HCT116 (cell line): ENCODE measurements at regions not wholly inside any gene's neighbourhood (a gene's known extent, or its start where the extent isn't known, plus 50 kb on each side); places are given as distances from the start of the nearest gene placed in this dataset.

Experiments
- ATAC-seq: fragments of 200-7000 bp; cut with Tn5 transposase; 2 replicates; pipeline ENCODE4 v1.9.1; 2020; ENCODE audit warnings: mild to moderate bottlenecking, moderate library complexity
- BruUV-seq: library from RNA; stranded (reverse); fragments of 400-500 nt; replicated peaks from 2 replicates; lab custom pipeline; 2021; lab: Mats Ljungman, UMichigan
- CTCF ChIA-PET: fragments of 300-600 bp; sonication (Branson Sonifier 250); formaldehyde crosslinking; loops from one replicate; lab custom pipeline; 2021; ENCODE audit warnings: antibody characterized with exemption; lab: Charles Lee
- POLR2A ChIA-PET: fragments of 300-600, 350-600 bp; sonication (Branson Sonifier 250); formaldehyde crosslinking; loops from one replicate; lab custom pipeline; 2021; ENCODE audit warnings: antibody characterized with exemption; lab: Charles Lee
- RAD21 ChIA-PET, 2 experiments: fragments of 300-600 bp; sonication (Branson Sonifier 250); formaldehyde crosslinking; loops; one replicate each; lab custom pipeline; 2023; ENCODE audit warnings: low total read pairs in 2 of 2; ENCODE audit not compliant: uncharacterized antibody in 2 of 2, unreplicated experiment in 2 of 2, low non-redundant PET in 1 of 2; lab: Charles Lee
- DNase-seq: peaks from one replicate; pipeline ENCODE4 v3.0.0-alpha.2; 2010; ENCODE audit warnings: low read depth, low spot score
- H2AFZ ChIP-seq: fragments of 200-600 bp; shearing (Covaris generic), sonication (generic); 2 replicates; pipeline ENCODE4 v1.6.1; 2017; ENCODE audit warnings: low read depth, mixed run types, mixed read lengths, antibody characterized with exemption, low read length; ENCODE audit not compliant: poor library complexity, severe bottlenecking
- H3K27ac ChIP-seq: 2 replicates; pipeline ENCODE4 v1.5.1; 2012; ENCODE audit warnings: low read depth, low read length
- H3K27me3 ChIP-seq: fragments of 200-600 bp; sonication (generic); 2 replicates; pipeline ENCODE4 v1.6.1; 2016; ENCODE audit warnings: mixed run types, low read length, mixed read lengths; ENCODE audit not compliant: insufficient read depth
- H3K36me3 ChIP-seq, 2 experiments: fragments of 200-500 bp in 1 of 2; fragments of 200-600 bp in 1 of 2; sonication (Bioruptor generic) in 1 of 2; sonication (generic) in 1 of 2; 2 replicates each; pipeline versions ENCODE4 v1.5.1 to v1.6.1; 2014 to 2016; ENCODE audit warnings: low read length in 2 of 2, inconsistent platforms in 1 of 2, mixed read lengths in 1 of 2, mixed run types in 1 of 2; ENCODE audit not compliant: insufficient read depth in 2 of 2, control insufficient read depth in 1 of 2
- H3K4me1 ChIP-seq, 2 experiments: fragments of 200-600 bp in 1 of 2; sonication (generic) in 1 of 2; 2 replicates each; pipeline versions ENCODE4 v1.5.1 to v1.6.1; 2012 to 2017; ENCODE audit warnings: low read length in 2 of 2, inconsistent platforms in 1 of 2, mild to moderate bottlenecking in 1 of 2, mixed read lengths in 1 of 2, mixed run types in 1 of 2, moderate library complexity in 1 of 2; ENCODE audit not compliant: insufficient read depth in 2 of 2, control insufficient read depth in 1 of 2
- H3K4me2 ChIP-seq: fragments of 200-600 bp; sonication (generic); 2 replicates; pipeline ENCODE4 v1.6.1; 2017; ENCODE audit warnings: mixed run types, low read length, mixed read lengths
- H3K4me3 ChIP-seq, 2 experiments: fragments of 200-600 bp in 1 of 2; sonication (generic) in 1 of 2; replicated peaks in 1 of 2; 2 replicates each; pipeline ENCODE4 v1.5.1; 2011 to 2016; ENCODE audit warnings: low read length in 2 of 2, control low read depth in 1 of 2, low read depth in 1 of 2, mild to moderate bottlenecking in 1 of 2, mixed read lengths in 1 of 2, mixed run types in 1 of 2
- H3K79me2 ChIP-seq: fragments of 200-600 bp; sonication (generic); 2 replicates; pipeline ENCODE4 v1.6.1; 2017; ENCODE audit warnings: mild to moderate bottlenecking, mixed run types, low read length, moderate library complexity, mixed read lengths; ENCODE audit not compliant: insufficient read depth
- H3K9ac ChIP-seq: fragments of 200-600 bp; sonication (generic); 2 replicates; pipeline ENCODE4 v1.6.1; 2016; ENCODE audit warnings: low read length, mixed read lengths
- H3K9me2 ChIP-seq: fragments of 200-600 bp; sonication (generic), shearing (Covaris generic); 2 replicates; pipeline ENCODE4 v1.6.1; 2017; ENCODE audit warnings: mixed run types, mild to moderate bottlenecking, moderate library complexity; ENCODE audit not compliant: insufficient read depth
- H3K9me3 ChIP-seq, 2 experiments: fragments of 200-500 bp in 1 of 2; fragments of 200-600 bp in 1 of 2; sonication (Bioruptor generic) in 1 of 2; sonication (generic) in 1 of 2; 2 replicates each; pipeline ENCODE4 v1.6.1; 2014 to 2017; ENCODE audit warnings: low read length in 2 of 2, mixed read lengths in 2 of 2, inconsistent platforms in 1 of 2, low read depth in 1 of 2, mild to moderate bottlenecking in 1 of 2, mixed run types in 1 of 2, moderate library complexity in 1 of 2; ENCODE audit not compliant: control insufficient read depth in 1 of 2, insufficient read depth in 1 of 2
- H4K20me1 ChIP-seq: fragments of 200-600 bp; sonication (generic), shearing (Covaris generic); 2 replicates; pipeline ENCODE4 v1.6.1; 2017; ENCODE audit warnings: mixed run types, mild to moderate bottlenecking, moderate library complexity; ENCODE audit not compliant: insufficient read depth
- ATF3 ChIP-seq: IDR thresholded peaks from 2 replicates; pipeline ENCODE4 v1.6.1; 2012
- CBX3 ChIP-seq: IDR thresholded peaks from 2 replicates; pipeline ENCODE4 v1.6.1; 2012; ENCODE audit warnings: low read depth
- CEBPB ChIP-seq: IDR thresholded peaks from 2 replicates; pipeline ENCODE4 v1.6.1; 2012; ENCODE audit warnings: low read depth
- EGR1 ChIP-seq: IDR thresholded peaks from 2 replicates; pipeline ENCODE4 v1.6.1; 2012; ENCODE audit warnings: low read depth
- EZH2 ChIP-seq: fragments of 200-600 bp; sonication (generic); IDR thresholded peaks from 2 replicates; pipeline ENCODE4 v1.6.1; 2017; ENCODE audit warnings: antibody characterized with exemption, mixed run types
- POLR2A ChIP-seq: IDR thresholded peaks from 2 replicates; pipeline ENCODE4 v1.7.0; 2011; ENCODE audit warnings: borderline replicate concordance; ENCODE audit not compliant: insufficient read depth, insufficient read length; ENCODE audit errors: extremely low read depth
- POLR2AphosphoS5 ChIP-seq: IDR thresholded peaks from 2 replicates; pipeline ENCODE4 v1.6.1; 2011; ENCODE audit warnings: mild to moderate bottlenecking, low read depth, low read length, moderate library complexity
- RAD21 ChIP-seq: IDR thresholded peaks from 2 replicates; pipeline ENCODE4 v1.6.1; 2012; ENCODE audit warnings: low read depth, mild to moderate bottlenecking
- REST ChIP-seq: IDR thresholded peaks from 2 replicates; pipeline ENCODE4 v1.6.1; 2012; ENCODE audit warnings: low read depth
- SIN3A ChIP-seq: IDR thresholded peaks from 2 replicates; pipeline ENCODE4 v1.6.1; 2012; ENCODE audit warnings: low read depth
- SP1 ChIP-seq: IDR thresholded peaks from 2 replicates; pipeline ENCODE4 v1.6.1; 2012; ENCODE audit warnings: low read depth
- TCF7L2 ChIP-seq: IDR thresholded peaks from 2 replicates; pipeline ENCODE4 v1.7.0; 2011; ENCODE audit warnings: borderline replicate concordance, inconsistent platforms; ENCODE audit not compliant: insufficient read depth, insufficient read length; ENCODE audit errors: extremely low read depth
- ZBTB33 ChIP-seq: IDR thresholded peaks from 2 replicates; pipeline ENCODE4 v1.6.1; 2011; ENCODE audit warnings: mild to moderate bottlenecking, low read length, moderate library complexity; ENCODE audit not compliant: insufficient replicate concordance; ENCODE audit errors: extremely low read depth
- intact Hi-C: fragments of 100-400 bp; cut with micrococcal nuclease; formaldehyde crosslinking; loops from 2 replicates; pipeline ENCODE4 v1.10.0; 2022

GRCh38 chr2:177108890-177109289 is 103.7 kb upstream of the HNRNPA3 start:
- H3K9ac ChIP-seq, result no peak overlapping the region
- no peak overlapping the region for H3K27ac ChIP-seq
- no peaks in the 10 kb centered on the region for H3K9me2 ChIP-seq
- no peaks in the 10 kb centered on the region for H3K36me3 ChIP-seq
- no peaks in the 10 kb centered on the region for H3K9me3 ChIP-seq
- no peak overlapping the region for H2AFZ ChIP-seq
- ChIA-PET POLR2A (no interaction called here), CTCF (no interaction called here), RAD21 (no interaction called here)
- TF ChIP-seq CBX3 (no peak), EZH2 (no peak), CEBPB (no peak), SIN3A (no peak), POLR2A (no peak), ATF3 (no peak), RAD21 (no peak), SP1 (no peak), POLR2AphosphoS5 (no peak), REST (no peak), EGR1 (no peak), ZBTB33 (no peak), TCF7L2 (no peak)
- DNase-seq (no peak), ATAC-seq (no peak)
- H3K4me3 ChIP-seq, result no peak overlapping the region
- H3K79me2 ChIP-seq, result no peaks in the 10 kb centered on the region
- H3K27me3 ChIP-seq, result no peaks in the 10 kb centered on the region
- no peaks in the 10 kb centered on the region for H4K20me1 ChIP-seq
- H3K4me2 ChIP-seq, result no peak overlapping the region
- BruUV-seq, result no TSS peak
- intact Hi-C loops, result no loop called here
- H3K4me1 ChIP-seq, result no peaks in the 10 kb centered on the region
